Vagina (tissue), 2 donors: ENCODE measurements at regions not wholly inside any gene's neighbourhood (a gene's known extent, or its start where the extent isn't known, plus 50 kb on each side); places are given as distances from the start of the nearest gene placed in this dataset.
"Not testable (repeated sequence)": the region's sequence is repeated elsewhere in the genome, so short reads cannot be mapped to it uniquely, and the experiment has no call there.

Experiments
- DNase-seq, 2 donors: peaks; one replicate each; pipeline ENCODE4 v3.0.0-alpha.2; 2017; ENCODE audit errors: extremely low spot score in 2 of 2
- H3K27ac ChIP-seq: fragments of 200-600 bp; sonication (generic); one replicate; pipeline ENCODE4 v1.5.1; 2019
- H3K27me3 ChIP-seq: fragments of 200-600 bp; sonication (generic); one replicate; pipeline ENCODE4 v1.5.1; 2019
- H3K36me3 ChIP-seq, 2 donors: fragments of 200-600 bp; sonication (generic); one replicate each; pipeline ENCODE4 v1.5.1; 2017 to 2019
- H3K4me1 ChIP-seq: fragments of 200-600 bp; sonication (generic); one replicate; pipeline ENCODE4 v1.5.1; 2019
- H3K4me3 ChIP-seq, 2 donors: fragments of 200-600 bp; sonication (generic); 1 replicate in 1 of 2; 2 replicates in 1 of 2; pipeline ENCODE4 v1.5.1; 2016 to 2019
- H3K9me3 ChIP-seq: fragments of 200-600 bp; sonication (generic); one replicate; pipeline ENCODE4 v1.5.1; 2019
- POLR2A ChIP-seq, 2 donors: fragments of 450-650 bp; IDR thresholded peaks; one replicate each; pipeline ENCODE4 v1.6.1; 2017; ENCODE audit warnings: antibody characterized with exemption in 2 of 2, mild to moderate bottlenecking in 2 of 2, moderate library complexity in 2 of 2
- POLR2AphosphoS5 ChIP-seq, 2 donors: sonication (generic); formaldehyde crosslinking; IDR thresholded peaks; one replicate each; pipeline ENCODE4 v1.9.0; 2017; ENCODE audit warnings: antibody characterized with exemption in 2 of 2, mild to moderate bottlenecking in 2 of 2, low read depth in 1 of 2; ENCODE audit not compliant: insufficient read depth in 1 of 2
- intact Hi-C: fragments of 100-400 bp; cut with DNase I; formaldehyde crosslinking; loops from one replicate; pipeline ENCODE4 v1.15.1; 2023
- TF ChIP-seq, protein P1 (sequence below), 3 experiments: fragments of 450-650 bp in 2 of 3; fragments of 200-600 bp in 1 of 3; sonication (generic) in 1 of 3; IDR thresholded peaks; one replicate each; pipeline ENCODE4 v1.5.1; 2017 to 2019; ENCODE audit warnings: antibody characterized with exemption in 3 of 3, mild to moderate bottlenecking in 2 of 3, moderate library complexity in 2 of 3

- H3K27me3 ChIP-seq = no peaks in the 10 kb centered on the region
- H3K4me3 ChIP-seq = no peak overlapping the region
- intact Hi-C loops = no loop called here
- no peaks in the 10 kb centered on the region for H3K4me1 ChIP-seq
- no peaks in the 10 kb centered on the region for H3K36me3 ChIP-seq
- TF ChIP-seq, protein P1, sequence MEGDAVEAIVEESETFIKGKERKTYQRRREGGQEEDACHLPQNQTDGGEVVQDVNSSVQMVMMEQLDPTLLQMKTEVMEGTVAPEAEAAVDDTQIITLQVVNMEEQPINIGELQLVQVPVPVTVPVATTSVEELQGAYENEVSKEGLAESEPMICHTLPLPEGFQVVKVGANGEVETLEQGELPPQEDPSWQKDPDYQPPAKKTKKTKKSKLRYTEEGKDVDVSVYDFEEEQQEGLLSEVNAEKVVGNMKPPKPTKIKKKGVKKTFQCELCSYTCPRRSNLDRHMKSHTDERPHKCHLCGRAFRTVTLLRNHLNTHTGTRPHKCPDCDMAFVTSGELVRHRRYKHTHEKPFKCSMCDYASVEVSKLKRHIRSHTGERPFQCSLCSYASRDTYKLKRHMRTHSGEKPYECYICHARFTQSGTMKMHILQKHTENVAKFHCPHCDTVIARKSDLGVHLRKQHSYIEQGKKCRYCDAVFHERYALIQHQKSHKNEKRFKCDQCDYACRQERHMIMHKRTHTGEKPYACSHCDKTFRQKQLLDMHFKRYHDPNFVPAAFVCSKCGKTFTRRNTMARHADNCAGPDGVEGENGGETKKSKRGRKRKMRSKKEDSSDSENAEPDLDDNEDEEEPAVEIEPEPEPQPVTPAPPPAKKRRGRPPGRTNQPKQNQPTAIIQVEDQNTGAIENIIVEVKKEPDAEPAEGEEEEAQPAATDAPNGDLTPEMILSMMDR (IDR thresholded peaks at IDR 0.05) = no peak
- no peak for TF ChIP-seq POLR2A (IDR thresholded peaks at IDR 0.05)
- no peak for TF ChIP-seq POLR2AphosphoS5 (IDR thresholded peaks at IDR 0.05; ENCODE audit: insufficient read depth in 1 of 2, low read depth in 1 of 2)
- H3K9me3 ChIP-seq = no peaks in the 10 kb centered on the region
- no peak for DNase-seq
- no peak overlapping the region for H3K27ac ChIP-seq
These were observed 144.2 kb downstream of the PDCD6IP start for GRCh38 chr3:33942483-33943150.

DNA sequence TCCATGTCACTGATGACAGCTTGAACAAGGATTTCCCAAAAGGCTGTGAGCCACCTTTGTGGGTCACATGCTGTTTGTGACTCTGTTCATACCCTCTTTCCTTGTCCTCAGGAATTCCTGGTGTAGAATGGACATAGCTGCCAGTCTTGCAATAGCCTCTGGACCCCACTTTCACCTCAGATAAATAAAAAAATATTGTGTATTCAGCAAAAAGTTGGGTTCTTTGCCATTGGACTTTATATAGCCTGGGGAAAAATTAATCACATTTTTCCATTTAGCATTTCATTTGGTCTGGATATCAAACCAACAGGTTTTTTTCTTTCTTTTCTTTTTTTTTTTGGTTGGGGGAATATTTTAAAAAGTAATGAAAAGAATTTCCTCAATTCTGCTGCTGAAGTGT, 144.8 kb downstream of the PDCD6IP start:
- Histone ChIP-seq H3K36me3 (no peaks in the 10 kb centered on the region), H3K9me3 (no peaks in the 10 kb centered on the region), H3K27me3 (no peaks in the 10 kb centered on the region), H3K27ac (no peak overlapping the region), H3K4me1 (no peaks in the 10 kb centered on the region), H3K4me3 (no peak overlapping the region)
- no peak for DNase-seq
- TF ChIP-seq POLR2A (IDR thresholded peaks at IDR 0.05) (no peak), POLR2AphosphoS5 (IDR thresholded peaks at IDR 0.05; ENCODE audit: insufficient read depth in 1 of 2, low read depth in 1 of 2) (no peak)
- TF ChIP-seq, protein P1 (IDR thresholded peaks at IDR 0.05) = no peak
- intact Hi-C loops = no loop called here

GRCh38 chr3:33946612-33947011, 148.2 kb downstream of the PDCD6IP start:
- H3K36me3 ChIP-seq, H3K27me3 ChIP-seq, H3K4me3 ChIP-seq, H3K9me3 ChIP-seq, H3K27ac ChIP-seq, DNase-seq, H3K4me1 ChIP-seq, intact Hi-C loops: not testable (repeated sequence)

GRCh38 chr3:33947272-33948195, 149.1 kb downstream of the PDCD6IP start:
- Histone ChIP-seq H3K36me3 (no peaks in the 10 kb centered on the region), H3K27me3 (no peaks in the 10 kb centered on the region), H3K4me3 (no peak overlapping the region), H3K4me1 (no peaks in the 10 kb centered on the region), H3K9me3 (no peaks in the 10 kb centered on the region), H3K27ac (no peak overlapping the region)
- DNase-seq = no peak
- TF ChIP-seq, protein P1 (IDR thresholded peaks at IDR 0.05) = no peak
- TF ChIP-seq POLR2AphosphoS5 (IDR thresholded peaks at IDR 0.05; ENCODE audit: insufficient read depth in 1 of 2, low read depth in 1 of 2) = no peak
- TF ChIP-seq POLR2A (IDR thresholded peaks at IDR 0.05) = no peak
- intact Hi-C loops = no loop called here

DNA sequence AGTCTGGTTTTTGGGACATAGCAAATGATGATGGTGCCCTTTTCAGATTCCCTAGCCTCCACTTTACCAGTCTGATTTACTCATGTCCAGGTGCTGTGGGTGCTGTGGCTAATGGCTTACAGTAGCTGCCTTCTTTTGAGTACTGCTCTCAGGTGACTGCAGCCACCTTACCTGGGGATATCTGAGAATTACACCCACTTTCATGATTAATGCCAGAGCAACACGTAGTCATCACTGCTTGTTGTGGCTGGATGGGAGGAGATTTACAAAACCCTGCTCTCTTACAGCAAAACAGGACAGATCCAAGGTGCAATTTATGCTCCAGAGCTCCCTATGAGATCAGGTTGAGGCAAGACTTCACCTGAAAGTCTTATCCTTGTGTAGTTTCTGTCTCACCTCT, 150.6 kb downstream of the PDCD6IP start:
- Histone ChIP-seq H3K36me3 (no peaks in the 10 kb centered on the region), H3K27me3 (no peaks in the 10 kb centered on the region), H3K9me3 (no peaks in the 10 kb centered on the region), H3K27ac (no peak overlapping the region), H3K4me1 (no peaks in the 10 kb centered on the region), H3K4me3 (no peak overlapping the region)
- no peak for DNase-seq
- intact Hi-C loops = no loop called here
- TF ChIP-seq, protein P1 (IDR thresholded peaks at IDR 0.05) = no peak
- TF ChIP-seq POLR2A (IDR thresholded peaks at IDR 0.05) (no peak), POLR2AphosphoS5 (IDR thresholded peaks at IDR 0.05; ENCODE audit: insufficient read depth in 1 of 2, low read depth in 1 of 2) (no peak)
